ENCODE measurements at regions not wholly inside any gene's neighbourhood (a gene's known extent, or its start where the extent isn't known, plus 50 kb on each side); places are given as distances from the start of the nearest gene placed in this dataset.
"Not testable (repeated sequence)": the region's sequence is repeated elsewhere in the genome, so short reads cannot be mapped to it uniquely, and the experiment has no call there.

GRCh38 chr20:30484009-30484748 is 773.3 kb upstream of the DEFB115 start:
- no peak for TF ChIP-seq CTCF (IDR thresholded peaks at IDR 0.05; ENCODE audit: low read depth, low read length)
- no peak overlapping the region for H3K4me3 ChIP-seq (replicated peaks in 1 of 2; ENCODE audit: low read depth in 2 of 2, low read length in 2 of 2)
- DNase-seq (ENCODE audit: low read depth in 2 of 2), result no peak

- no peak overlapping the region for H3K4me3 ChIP-seq (replicated peaks in 1 of 2; ENCODE audit: low read depth in 2 of 2, low read length in 2 of 2)
- no peak for DNase-seq (ENCODE audit: low read depth in 2 of 2)
- no peak for TF ChIP-seq CTCF (IDR thresholded peaks at IDR 0.05; ENCODE audit: low read depth, low read length)
Measured at GRCh38 chr20:30484749-30485070, 772.8 kb upstream of the DEFB115 start.

GRCh38 chr20:30485331-30486102 is 771.9 kb upstream of the DEFB115 start:
- H3K4me3 ChIP-seq (replicated peaks in 1 of 2; ENCODE audit: low read depth in 2 of 2, low read length in 2 of 2), result no peak overlapping the region
- no peak for DNase-seq (ENCODE audit: low read depth in 2 of 2)
- TF ChIP-seq CTCF (IDR thresholded peaks at IDR 0.05; ENCODE audit: low read depth, low read length), result no peak

- DNase-seq (ENCODE audit: low read depth in 2 of 2), result no peak
- H3K4me3 ChIP-seq (replicated peaks in 1 of 2; ENCODE audit: low read depth in 2 of 2, low read length in 2 of 2), result no peak overlapping the region
- no peak for TF ChIP-seq CTCF (IDR thresholded peaks at IDR 0.05; ENCODE audit: low read depth, low read length)
Measured at GRCh38 chr20:30486103-30486478, 771.4 kb upstream of the DEFB115 start.

- not testable (repeated sequence) for H3K4me3 ChIP-seq (replicated peaks in 1 of 2; ENCODE audit: low read depth in 2 of 2, low read length in 2 of 2); DNase-seq (ENCODE audit: low read depth in 2 of 2)
Measured at GRCh38 chr20:30487461-30487860, 770.0 kb upstream of the DEFB115 start.

- no peak for TF ChIP-seq CTCF (IDR thresholded peaks at IDR 0.05; ENCODE audit: low read depth, low read length)
- peak overlapping the region in 1 of 2 donors; percentile 32 for H3K4me3 ChIP-seq (replicated peaks in 1 of 2; ENCODE audit: low read depth in 2 of 2, low read length in 2 of 2)
- DNase-seq (ENCODE audit: low read depth in 2 of 2), result no peak
Measured at GRCh38 chr20:30487947-30488926, 769.2 kb upstream of the DEFB115 start.
